Activated CD4-positive, alpha-beta T cell treated with anti-CD3 and anti-CD28 coated beads, Interleukin-2, Interleukin-4, amounts not matched to agents 100 ng/mL and 50 ng/mL, durations not matched to agents 16 hours and 8 hours (primary cell): ENCODE measurements at regions not wholly inside any gene's neighbourhood (a gene's known extent, or its start where the extent isn't known, plus 50 kb on each side); places are given as distances from the start of the nearest gene placed in this dataset.
"Not testable (repeated sequence)": the region's sequence is repeated elsewhere in the genome, so short reads cannot be mapped to it uniquely, and the experiment has no call there.

ENCODE experiments used
- DNase-seq: peaks from one replicate; pipeline ENCODE4 v3.0.0-alpha.2; 2020; ENCODE audit warnings: low spot score

- DNase-seq, result no peak
Measured at GRCh38 chr3:178352326-178353005, 183.8 kb upstream of the KCNMB2 start.

- DNase-seq, result no peak
Measured at GRCh38 chr3:178353006-178353694, 183.1 kb upstream of the KCNMB2 start.

GRCh38 chr3:178359728-178360127 lies 176.5 kb upstream of the KCNMB2 start:
- no peak for DNase-seq

- DNase-seq, result not testable (repeated sequence)
Measured at GRCh38 chr3:178363048-178363447, 173.2 kb upstream of the KCNMB2 start.

DNA sequence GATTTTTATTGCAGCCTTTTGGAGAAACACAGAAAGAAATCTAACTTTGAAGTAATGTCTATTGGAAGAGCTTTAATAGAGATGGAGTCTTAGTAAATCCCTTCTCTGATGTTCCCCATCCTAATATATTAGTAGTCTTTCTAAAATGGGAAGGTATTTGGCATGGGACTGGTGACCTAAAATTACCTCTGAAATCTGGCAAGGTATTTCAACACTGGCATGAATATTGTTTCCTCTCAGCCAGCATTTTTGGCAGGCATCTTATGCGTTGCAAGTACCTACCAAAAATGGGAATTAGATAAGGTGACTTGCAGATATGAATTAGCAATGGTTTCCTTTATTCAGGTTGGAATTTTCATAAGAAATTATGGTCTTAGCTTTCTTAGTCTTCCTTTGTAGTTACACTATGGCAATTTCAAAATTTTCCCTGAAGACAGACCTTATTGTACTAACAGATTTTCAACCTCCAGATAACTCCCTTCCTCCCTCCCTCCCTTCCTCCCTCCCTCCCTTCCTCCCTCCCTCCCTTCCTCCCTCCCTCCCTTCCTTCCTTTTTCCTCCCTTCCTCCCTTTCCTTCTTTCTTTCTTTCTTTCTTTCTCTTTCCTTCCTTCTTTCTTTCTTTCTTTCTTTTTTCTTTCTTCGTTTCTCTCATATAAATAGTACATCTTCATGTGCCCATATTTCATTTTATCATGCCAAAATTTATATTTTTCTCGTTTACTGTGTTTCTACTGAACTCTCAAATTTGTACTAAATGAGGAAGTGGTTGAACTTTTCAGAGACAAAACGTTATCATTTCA lies 168.2 kb upstream of the KCNMB2 start:
- no peak for DNase-seq

- no peak for DNase-seq
Measured at GRCh38 chr3:178369006-178369405, 167.2 kb upstream of the KCNMB2 start.

DNA sequence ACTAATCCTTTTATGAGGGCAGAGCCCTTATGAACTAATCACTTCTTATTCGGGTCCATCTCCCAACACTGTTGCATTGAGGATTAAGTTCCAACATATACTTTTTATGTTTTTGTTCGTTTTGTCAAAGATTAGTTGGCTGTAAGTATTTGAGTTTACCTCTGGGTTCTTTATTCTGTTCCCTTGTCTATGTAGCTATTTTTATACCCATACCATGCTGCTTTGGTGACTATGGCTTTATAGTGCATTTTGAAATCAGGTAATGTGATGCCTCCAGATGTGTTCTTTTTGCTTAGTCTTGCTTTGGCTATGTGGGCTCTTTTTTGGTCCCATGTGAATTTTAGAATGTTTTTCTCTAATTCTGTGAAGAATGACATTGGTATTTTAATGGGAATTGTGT lies 166.4 kb upstream of the KCNMB2 start:
- DNase-seq, result no peak

- DNase-seq, result no peak
Measured at GRCh38 chr3:178370387-178370786, 165.8 kb upstream of the KCNMB2 start.

GRCh38 chr3:178381555-178381954 lies 154.7 kb upstream of the KCNMB2 start:
- DNase-seq, result no peak

GRCh38 chr3:178381971-178382448 lies 154.2 kb upstream of the KCNMB2 start:
- DNase-seq, result no peak

GRCh38 chr3:178382449-178383061 lies 153.7 kb upstream of the KCNMB2 start:
- no peak for DNase-seq

GRCh38 chr3:178384321-178385230 lies 151.7 kb upstream of the KCNMB2 start:
- no peak for DNase-seq

- peak; percentile 31 for DNase-seq
Measured at GRCh38 chr3:178385280-178385952, 150.8 kb upstream of the KCNMB2 start.

DNA sequence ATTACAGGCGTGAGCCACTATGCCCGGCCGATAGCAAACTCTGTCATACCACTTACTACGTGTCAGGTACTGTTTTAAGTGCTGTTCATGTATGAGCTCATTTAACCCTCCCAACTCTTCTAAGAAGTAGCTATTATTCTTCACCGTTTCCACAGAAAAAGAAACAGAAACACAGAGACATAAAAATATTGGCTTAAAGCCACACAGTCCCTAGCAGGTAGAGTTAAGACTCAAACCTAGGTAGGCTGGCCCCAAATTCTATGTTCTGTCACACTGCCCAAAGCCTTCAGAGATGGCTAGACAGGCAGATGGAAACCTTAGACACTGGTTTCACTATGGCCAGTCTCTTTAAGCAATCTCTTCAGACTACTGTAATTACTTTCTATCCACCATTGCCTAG lies 149.8 kb upstream of the KCNMB2 start:
- DNase-seq, result peak; percentile 35

DNA sequence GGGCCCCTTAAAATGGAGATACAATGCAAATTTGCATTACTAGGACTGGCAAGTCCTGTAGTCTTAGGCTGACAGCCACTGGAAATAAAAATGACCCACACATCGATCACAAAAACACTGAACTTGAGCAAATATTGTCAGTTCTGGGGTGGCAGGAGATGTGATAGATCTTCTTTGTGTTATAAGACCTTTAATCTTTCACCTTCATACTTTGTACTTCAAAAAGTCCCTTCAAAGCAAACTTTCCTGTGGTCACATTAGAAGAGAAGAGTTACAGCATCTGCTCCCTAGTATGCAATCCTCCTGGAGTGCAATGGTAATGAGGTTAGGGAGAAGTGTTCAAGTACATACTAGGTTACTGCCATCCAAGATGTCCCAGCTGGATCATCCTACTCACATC lies 149.4 kb upstream of the KCNMB2 start:
- DNase-seq, result no peak

DNA sequence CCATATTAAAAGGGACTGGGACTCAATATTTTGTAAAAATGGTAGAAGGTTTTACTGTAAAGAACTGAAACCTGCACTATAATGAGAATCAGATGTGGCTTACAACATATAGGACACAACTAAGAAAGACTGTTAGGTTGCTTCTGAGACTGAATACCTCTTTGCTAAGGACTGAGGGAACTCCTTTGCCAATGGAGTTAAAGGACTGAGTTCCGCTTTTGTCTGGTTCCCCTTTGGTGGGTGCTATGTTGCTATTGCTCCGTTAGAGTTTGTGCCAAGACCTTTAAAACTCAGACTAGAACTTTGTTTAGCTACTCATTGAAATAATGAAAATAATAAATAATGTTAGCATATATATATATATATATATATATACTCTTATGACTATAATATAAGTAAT lies 147.8 kb upstream of the KCNMB2 start:
- no peak for DNase-seq

DNA sequence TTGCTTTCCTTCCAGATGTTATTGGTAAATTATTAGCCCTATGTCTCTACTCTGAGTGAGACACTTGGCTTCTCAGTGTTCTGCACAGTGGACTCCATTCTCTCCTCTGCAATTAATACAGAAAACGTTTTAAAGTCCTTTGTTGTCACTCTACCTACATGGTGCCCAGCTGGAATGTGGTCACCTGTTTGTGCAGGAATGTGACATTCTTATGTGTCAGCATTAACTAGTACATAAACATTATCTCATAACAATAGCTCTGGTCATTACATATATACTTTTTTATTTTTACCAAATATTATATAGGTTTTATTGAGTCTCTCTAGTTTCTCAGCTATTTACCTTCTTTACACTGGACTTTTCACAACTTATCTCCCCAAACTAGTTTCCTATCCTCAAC lies 147.0 kb upstream of the KCNMB2 start:
- DNase-seq, result no peak

DNA sequence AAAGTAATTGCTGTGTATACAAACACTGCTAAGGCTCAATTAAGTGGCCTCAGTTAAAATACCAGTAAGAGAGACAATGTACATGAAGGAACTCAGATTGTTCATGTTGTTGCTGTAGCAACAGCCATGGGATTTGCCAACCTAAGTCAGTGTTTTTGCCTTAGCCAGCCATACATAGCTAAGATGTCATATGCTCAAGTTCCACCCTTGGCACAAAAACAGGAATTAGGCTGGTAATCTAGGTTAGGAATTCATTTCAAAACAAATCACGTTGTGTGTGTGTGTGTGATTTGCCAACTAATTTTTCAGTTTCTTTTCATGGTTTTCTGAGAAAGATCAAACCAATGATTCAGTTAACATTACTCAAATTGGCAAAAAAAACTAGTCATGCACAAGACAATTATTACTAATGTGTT lies 143.7 kb upstream of the KCNMB2 start:
- DNase-seq, result peak; percentile 48

DNA sequence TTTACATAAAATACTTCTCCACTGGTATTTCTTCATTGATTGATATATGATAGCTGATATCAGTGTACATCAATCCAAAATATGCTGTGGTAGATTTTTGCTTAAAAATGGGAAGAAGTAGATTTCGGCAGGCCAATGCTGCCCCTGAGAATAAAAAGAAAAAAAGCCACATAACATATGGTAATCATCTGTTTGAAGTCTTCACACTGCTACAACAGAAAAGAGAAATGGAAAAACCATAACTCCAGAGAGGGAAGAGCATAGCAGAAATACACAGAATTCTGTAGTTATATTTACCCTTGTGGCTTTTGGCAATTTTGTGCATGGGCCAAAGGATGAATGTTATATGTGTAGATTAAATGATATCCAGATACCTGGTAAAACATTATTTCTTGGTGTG lies 143.1 kb upstream of the KCNMB2 start:
- DNase-seq, result no peak

DNA sequence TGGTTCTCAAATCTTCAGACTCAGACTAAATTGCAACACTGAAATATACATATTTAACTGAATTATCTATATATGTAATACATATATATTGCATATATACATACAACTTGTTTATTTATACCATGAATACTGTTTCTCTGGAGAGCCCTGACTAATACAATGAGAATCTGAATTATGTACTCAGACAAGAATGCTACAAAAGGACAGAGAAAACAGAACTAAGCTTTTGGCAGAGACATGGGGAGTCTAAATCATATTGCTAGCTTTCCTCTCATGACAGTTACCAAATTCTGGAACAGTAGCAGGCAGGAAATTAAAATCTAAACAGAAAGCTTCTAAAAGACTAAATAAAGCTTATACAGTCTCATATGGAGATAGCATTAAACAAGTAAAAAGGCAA lies 142.4 kb upstream of the KCNMB2 start:
- DNase-seq, result no peak

- DNase-seq, result no peak
Measured at GRCh38 chr3:178396318-178396717, 139.9 kb upstream of the KCNMB2 start.
